ENCODE measurements at regions not wholly inside any gene's neighbourhood (a gene's known extent, or its start where the extent isn't known, plus 50 kb on each side); places are given as distances from the start of the nearest gene placed in this dataset.

GRCh38 chr5:3323144-3323543 lies 272.5 kb upstream of the IRX1 start:
- peaks cover 0 to 3% of the 10 kb centered on the region in 2 donors for H3K4me1 ChIP-seq
- no peaks in the 10 kb centered on the region for H3K9me3 ChIP-seq
- ATAC-seq (no peak), DNase-seq (no peak)
- H3K4me3 ChIP-seq: no peak overlapping the region
- no peak overlapping the region for H3K27ac ChIP-seq
- intact Hi-C loops (cut with DNase I; ENCODE audit: low total_unique reads) (no loop called here), in situ Hi-C loops (cut with MboI; ENCODE audit: low sequenced_read_pairs in 4 of 4) (no loop called here)
- TF ChIP-seq POLR2A (IDR thresholded peaks at IDR 0.05): no peak
- TF ChIP-seq CTCF (IDR thresholded peaks at IDR 0.05 in 4 of 5, conservative IDR thresholded peaks at IDR 0.05 in 1 of 5): no peak
- H3K36me3 ChIP-seq: no peaks in the 10 kb centered on the region
- H3K27me3 ChIP-seq: peaks cover 0 to 3% (median 0%) of the 10 kb centered on the region in 3 donors

GRCh38 chr5:3322642-3323041 lies 273.0 kb upstream of the IRX1 start:
- peaks cover 0 to 3% (median 0%) of the 10 kb centered on the region in 3 donors for H3K27me3 ChIP-seq
- no peaks in the 10 kb centered on the region for H3K36me3 ChIP-seq
- no peaks in the 10 kb centered on the region for H3K9me3 ChIP-seq
- TF ChIP-seq CTCF (IDR thresholded peaks at IDR 0.05 in 4 of 5, conservative IDR thresholded peaks at IDR 0.05 in 1 of 5): no peak
- no peak for TF ChIP-seq POLR2A (IDR thresholded peaks at IDR 0.05)
- intact Hi-C loops (cut with DNase I; ENCODE audit: low total_unique reads) (no loop called here), in situ Hi-C loops (cut with MboI; ENCODE audit: low sequenced_read_pairs in 4 of 4) (no loop called here)
- no peak for DNase-seq
- H3K27ac ChIP-seq: no peak overlapping the region
- H3K4me3 ChIP-seq: no peak overlapping the region
- peaks cover 0 to 3% of the 10 kb centered on the region in 2 donors for H3K4me1 ChIP-seq
- no peak for ATAC-seq

- intact Hi-C loops (cut with DNase I; ENCODE audit: low total_unique reads): no loop called here
- no peaks in the 10 kb centered on the region for H3K36me3 ChIP-seq
- ATAC-seq (no peak), DNase-seq (no peak)
- no peak overlapping the region for H3K27ac ChIP-seq
- in situ Hi-C loops (cut with MboI; ENCODE audit: low sequenced_read_pairs in 4 of 4): no loop called here
- peaks cover 0 to 3% of the 10 kb centered on the region in 2 donors for H3K4me1 ChIP-seq
- TF ChIP-seq CTCF (IDR thresholded peaks at IDR 0.05 in 4 of 5, conservative IDR thresholded peaks at IDR 0.05 in 1 of 5) (no peak), POLR2A (IDR thresholded peaks at IDR 0.05) (no peak)
- H3K4me3 ChIP-seq: no peak overlapping the region
- H3K27me3 ChIP-seq: peaks cover 0 to 3% (median 0%) of the 10 kb centered on the region in 3 donors
- H3K9me3 ChIP-seq: no peaks in the 10 kb centered on the region
These were observed 273.7 kb upstream of the IRX1 start for GRCh38 chr5:3321923-3322322.

GRCh38 chr5:3321119-3321760 lies 274.4 kb upstream of the IRX1 start:
- Histone ChIP-seq H3K4me1 (peaks cover 0 to 3% of the 10 kb centered on the region in 2 donors), H3K27me3 (peaks cover 0 to 3% (median 0%) of the 10 kb centered on the region in 3 donors), H3K4me3 (no peak overlapping the region), H3K9me3 (no peaks in the 10 kb centered on the region), H3K27ac (no peak overlapping the region), H3K36me3 (no peaks in the 10 kb centered on the region)
- TF ChIP-seq CTCF (IDR thresholded peaks at IDR 0.05 in 4 of 5, conservative IDR thresholded peaks at IDR 0.05 in 1 of 5): no peak
- no peak for TF ChIP-seq POLR2A (IDR thresholded peaks at IDR 0.05)
- no peak for ATAC-seq
- DNase-seq: no peak
- in situ Hi-C loops (cut with MboI; ENCODE audit: low sequenced_read_pairs in 4 of 4): no loop called here
- intact Hi-C loops (cut with DNase I; ENCODE audit: low total_unique reads): no loop called here
